Lower leg skin (tissue), 3 donors: ENCODE measurements at regions not wholly inside any gene's neighbourhood (a gene's known extent, or its start where the extent isn't known, plus 50 kb on each side); places are given as distances from the start of the nearest gene placed in this dataset.

Source experiments
- POLR2A ChIP-seq, 2 donors: fragments of 450-650 bp; IDR thresholded peaks; one replicate each; pipeline ENCODE4 v1.6.1; 2016 to 2017; ENCODE audit warnings: antibody characterized with exemption in 2 of 2, mild to moderate bottlenecking in 1 of 2, moderate library complexity in 1 of 2
- TF ChIP-seq, protein P1 (sequence below), 3 donors: fragments of 450-650 bp; IDR thresholded peaks; one replicate each; pipeline ENCODE4 v1.5.1; 2016; ENCODE audit warnings: antibody characterized with exemption in 3 of 3, mild to moderate bottlenecking in 3 of 3, moderate library complexity in 2 of 3

DNA sequence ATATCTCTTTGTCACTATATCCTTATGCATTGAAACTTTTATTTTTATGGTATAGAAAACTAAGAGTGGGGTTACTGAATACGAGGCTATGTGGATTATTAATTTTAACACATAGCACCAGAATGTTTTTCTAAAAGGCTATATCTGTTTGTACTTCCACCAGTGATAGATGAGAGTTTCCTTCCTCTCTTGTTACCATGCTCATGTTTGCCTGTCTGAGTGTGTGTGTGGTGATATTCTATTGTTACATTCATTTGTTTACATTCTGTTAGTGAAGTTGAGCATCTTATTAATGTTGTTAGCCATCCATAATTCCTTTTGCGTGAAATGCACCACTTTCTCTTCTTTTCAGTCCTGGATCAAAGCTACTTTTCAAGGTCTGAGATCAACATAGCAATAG is 54.1 kb upstream of the ALDH1A1 start:
- TF ChIP-seq, protein P1, sequence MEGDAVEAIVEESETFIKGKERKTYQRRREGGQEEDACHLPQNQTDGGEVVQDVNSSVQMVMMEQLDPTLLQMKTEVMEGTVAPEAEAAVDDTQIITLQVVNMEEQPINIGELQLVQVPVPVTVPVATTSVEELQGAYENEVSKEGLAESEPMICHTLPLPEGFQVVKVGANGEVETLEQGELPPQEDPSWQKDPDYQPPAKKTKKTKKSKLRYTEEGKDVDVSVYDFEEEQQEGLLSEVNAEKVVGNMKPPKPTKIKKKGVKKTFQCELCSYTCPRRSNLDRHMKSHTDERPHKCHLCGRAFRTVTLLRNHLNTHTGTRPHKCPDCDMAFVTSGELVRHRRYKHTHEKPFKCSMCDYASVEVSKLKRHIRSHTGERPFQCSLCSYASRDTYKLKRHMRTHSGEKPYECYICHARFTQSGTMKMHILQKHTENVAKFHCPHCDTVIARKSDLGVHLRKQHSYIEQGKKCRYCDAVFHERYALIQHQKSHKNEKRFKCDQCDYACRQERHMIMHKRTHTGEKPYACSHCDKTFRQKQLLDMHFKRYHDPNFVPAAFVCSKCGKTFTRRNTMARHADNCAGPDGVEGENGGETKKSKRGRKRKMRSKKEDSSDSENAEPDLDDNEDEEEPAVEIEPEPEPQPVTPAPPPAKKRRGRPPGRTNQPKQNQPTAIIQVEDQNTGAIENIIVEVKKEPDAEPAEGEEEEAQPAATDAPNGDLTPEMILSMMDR (IDR thresholded peaks at IDR 0.05), result no peak
- TF ChIP-seq POLR2A (IDR thresholded peaks at IDR 0.05), result no peak
